GM18858 (cell line): ENCODE measurements at regions not wholly inside any gene's neighbourhood (a gene's known extent, or its start where the extent isn't known, plus 50 kb on each side); places are given as distances from the start of the nearest gene placed in this dataset.
"Not testable (repeated sequence)": the region's sequence is repeated elsewhere in the genome, so short reads cannot be mapped to it uniquely, and the experiment has no call there.

Source experiments
- ATAC-seq: cut with Tn5 transposase; IDR thresholded peaks from one replicate; pipeline ENCODE4 v1.9.1; 2021; ENCODE audit not compliant: unreplicated experiment

DNA sequence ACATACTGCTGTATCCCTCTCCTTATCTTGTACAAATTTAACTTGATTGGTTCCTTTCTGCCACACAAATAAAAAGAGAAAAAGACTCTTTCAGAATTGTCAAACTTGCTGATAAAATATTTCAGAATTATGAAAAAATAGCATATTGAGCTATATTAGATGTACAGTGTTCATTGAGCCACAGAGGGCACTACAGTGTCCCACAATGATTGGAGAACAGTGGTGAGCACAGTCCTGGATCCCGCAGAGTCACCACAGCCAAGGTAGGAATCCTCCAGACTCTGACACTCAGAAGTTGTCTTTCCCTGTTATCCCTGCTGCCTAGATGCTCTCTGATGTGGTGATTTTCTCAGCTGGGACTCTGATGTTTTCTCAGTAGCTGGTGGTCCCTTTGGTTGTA lies 1281.3 kb upstream of the ZEB2 start:
- no peak for ATAC-seq

DNA sequence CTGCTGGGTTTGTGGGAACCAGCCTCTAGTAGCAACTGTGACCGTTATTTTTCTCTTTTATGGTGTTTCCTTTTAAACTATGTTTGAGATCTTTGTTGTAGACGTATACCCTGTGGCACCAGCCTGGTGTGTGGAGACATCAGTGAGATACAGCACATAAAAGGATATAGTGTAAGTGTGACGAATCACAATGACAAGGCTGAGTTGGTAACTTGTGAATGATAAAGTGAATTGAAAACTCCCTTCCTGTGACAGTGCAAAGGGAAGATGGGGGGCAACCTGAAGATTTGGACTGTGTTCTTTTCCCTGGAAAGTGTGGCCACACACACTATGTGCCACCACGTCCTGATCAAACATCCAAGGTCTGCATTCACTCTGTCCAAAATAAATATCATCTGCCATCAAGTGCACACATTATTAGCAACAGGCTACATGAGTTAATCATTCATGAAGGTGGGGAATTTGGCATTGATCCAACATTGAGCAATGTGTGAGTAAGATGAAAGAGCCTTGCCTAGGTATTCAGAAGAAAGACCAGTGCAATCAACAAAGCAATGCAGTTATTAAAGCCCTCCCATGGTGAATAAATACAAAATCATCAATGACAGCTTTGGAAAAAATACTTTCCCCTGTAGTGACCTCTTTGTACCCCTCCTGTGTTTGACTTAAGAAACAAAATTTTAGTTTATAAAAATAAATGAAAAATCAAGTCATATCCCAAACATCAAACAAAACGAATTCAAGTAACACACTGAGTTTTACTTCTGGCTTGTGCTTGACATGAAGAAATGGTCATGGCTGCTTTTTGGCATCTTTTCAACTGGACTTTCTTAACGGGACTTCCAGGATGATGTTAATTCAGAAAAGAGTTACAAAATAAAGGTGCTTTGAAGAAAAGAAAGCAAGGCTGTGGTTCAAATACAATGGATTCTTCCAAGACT lies 1280.5 kb upstream of the ZEB2 start:
- ATAC-seq, result no peak

DNA sequence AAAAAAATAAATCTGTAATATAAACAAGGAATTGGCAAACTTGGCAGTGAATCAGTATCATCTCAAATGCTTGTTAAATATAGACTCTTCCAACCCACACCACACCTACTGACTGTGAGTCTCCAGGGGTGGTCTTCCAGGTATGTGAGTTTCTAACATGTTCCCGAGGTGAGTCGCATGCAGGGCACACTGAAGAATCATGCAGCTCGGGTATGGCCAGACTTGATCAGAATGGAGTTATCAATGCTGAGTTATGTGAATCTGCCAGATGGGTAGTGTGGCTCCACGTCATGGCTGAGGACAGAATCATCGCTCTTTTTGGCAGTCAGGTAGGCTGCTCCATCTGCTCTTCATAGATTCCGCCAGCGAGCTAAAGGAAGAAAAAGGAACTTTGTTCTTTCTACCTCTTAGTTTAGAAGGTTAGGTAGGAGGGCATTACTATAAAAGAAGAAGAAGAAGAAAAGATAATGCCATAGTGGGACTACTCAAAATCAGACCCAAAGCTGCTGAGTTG lies 1279.7 kb upstream of the ZEB2 start:
- no peak for ATAC-seq

DNA sequence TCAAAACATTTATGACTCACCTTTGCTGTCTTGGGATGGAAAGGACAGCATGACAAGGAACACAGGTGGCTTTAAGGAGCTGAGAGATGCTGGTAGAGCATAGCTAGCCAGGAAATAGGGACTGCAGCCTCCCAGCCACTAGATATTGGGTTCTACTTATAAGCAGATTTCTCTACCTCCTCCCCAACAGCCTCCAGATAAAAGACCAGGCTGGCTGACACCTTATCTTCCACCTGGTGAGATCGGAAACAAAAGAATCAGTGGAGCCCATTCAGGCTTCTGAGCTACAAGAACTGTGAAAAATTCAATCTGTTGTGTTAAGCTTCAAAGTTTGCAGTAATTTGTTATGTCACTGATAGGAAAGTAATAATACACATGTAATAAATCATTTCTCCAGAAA lies 1278.5 kb upstream of the ZEB2 start:
- ATAC-seq, result no peak

DNA sequence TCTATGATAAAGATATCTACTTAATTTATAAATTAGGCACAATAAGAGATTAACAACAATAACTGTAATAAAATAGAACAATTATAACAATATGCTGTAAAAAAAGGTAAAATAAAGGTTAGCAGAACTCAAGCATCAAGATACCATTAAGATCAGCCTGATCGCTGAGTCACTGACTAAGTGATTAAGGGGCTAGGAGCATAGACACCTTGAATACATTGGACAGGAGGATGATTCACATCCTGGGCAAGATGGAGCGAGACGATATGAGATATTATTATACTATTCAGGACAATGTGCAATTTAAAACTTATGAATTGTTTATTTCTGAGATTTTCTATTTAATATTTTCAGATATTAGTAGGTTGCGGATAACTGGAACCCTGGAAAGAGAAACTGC lies 1277.8 kb upstream of the ZEB2 start:
- no peak for ATAC-seq

DNA sequence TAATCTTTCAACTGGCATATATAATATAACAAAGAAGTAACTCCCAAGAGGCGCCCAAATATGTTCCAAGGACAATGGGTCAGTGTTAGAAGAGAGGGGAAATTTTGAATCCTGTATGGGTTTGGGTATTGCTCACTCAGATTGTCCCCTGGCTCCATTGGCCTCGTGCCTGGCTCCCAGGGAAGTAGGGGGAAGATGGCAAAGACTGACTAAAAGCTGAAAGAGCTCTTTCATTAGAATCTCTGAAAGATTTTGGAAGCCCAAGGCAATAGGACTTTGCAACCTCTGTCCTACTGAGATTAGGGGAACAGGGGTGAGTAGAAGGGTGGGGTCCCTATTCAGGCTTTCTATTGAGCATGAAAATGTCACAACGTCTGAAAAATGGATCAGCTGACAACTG lies 1272.8 kb upstream of the ZEB2 start:
- ATAC-seq, result no peak

DNA sequence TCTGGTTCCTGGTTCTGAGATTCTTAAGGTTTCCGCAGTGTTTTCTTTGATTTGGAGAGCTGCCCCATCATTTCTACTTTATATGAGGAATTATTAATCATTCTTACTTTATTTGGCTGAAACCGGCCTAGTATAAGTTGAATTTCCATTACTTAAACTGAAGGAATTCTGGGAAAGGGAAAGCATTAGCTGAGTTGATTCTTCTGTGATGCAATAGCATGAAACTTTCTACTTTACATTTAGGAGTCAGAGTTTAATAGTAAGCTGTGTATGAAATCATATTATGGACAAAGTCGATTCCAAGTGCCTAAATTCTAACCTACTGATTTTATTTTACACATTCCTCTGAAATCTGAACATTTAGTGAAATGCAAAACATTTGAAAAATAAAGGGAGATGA lies 1269.7 kb upstream of the ZEB2 start:
- ATAC-seq, result no peak

DNA sequence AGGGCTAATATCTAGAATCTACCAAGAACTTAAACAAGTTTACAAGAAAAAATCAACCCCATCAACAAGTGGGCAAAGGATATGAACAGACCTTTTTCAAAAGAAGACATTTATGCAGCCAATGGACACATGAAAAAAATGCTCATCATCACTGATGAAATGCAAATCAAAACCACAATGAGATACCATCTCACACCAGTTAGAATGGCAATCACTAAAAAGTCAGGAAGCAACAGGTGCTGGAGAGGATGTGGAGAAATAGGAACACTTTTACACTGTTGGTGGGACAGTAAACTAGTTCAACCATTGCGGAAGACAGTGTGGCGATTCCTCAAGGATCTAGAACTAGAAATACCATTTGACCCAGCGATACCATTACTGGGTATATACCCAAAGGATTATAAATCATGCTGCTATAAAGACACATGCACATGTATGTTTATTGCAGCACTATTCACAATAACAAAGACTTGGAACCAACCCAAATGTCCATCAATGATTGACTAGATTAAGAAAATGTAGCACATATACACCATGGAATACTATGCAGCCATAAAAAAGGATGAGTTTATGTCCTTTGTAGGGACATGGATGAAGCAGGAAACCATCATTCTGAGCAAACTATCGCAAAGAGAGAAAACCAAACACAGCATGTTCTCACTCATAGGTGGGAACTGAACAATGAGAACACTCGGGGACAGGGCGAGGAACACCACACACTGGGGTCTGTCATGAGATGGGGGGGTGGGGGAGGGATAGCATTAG lies 1267.9 kb upstream of the ZEB2 start:
- ATAC-seq, result not testable (repeated sequence)

DNA sequence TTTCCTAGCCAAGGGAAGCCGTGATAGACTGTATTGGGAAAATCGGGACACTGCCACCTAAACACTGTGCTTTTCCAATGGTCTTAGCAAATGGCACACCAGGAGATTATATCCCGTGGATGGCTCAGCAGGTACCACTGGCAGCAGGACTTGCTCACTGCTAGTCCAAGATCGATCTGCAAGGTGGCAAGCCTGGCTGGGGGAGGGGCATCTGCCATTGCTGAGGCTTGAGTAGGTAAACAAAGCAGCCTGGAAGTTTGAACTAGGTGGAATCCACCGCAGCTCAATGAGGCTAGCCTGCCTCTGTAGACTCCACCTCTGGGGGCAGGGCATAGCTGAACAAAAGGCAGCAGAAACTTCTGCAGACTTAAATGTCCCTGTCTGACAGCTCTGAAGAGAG lies 1262.7 kb upstream of the ZEB2 start:
- ATAC-seq, result not testable (repeated sequence)

DNA sequence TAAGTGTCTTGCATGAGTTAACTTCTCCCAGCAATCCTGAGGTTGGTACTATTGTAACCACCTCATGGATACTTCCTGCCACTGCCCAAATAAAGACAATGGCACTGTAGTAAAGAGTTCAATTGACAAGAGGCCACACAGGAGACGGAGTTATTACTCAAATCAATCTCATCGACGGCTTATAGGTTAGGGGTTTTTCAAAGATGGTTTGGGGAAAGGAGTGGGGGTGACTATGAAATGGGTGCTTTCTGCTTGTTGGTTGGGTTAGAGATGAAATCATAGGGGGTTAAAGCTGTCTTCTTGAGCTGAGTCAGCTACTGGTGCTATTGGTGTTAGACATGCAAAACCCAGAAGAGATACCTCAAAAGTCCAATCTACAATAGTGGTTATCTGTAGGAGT lies 1258.0 kb upstream of the ZEB2 start:
- no peak for ATAC-seq

DNA sequence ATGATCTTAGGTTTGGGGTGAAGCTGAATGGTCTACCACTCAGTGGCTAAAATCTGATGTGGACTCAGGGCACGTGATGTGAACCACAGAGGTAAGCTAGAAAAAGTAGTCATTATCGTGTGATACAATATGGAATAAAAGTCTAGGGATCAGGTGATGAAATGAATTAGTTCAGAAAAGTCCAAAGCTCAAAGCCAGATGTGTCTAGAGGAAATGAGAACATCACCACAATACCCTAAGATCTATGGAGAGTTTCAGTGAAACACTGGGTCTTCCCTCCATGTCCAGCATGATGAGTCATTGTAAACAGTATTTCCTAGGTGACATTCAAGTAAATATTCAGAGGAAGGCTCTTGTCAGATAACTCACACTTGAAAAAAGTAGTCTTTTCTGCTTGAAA lies 1257.4 kb upstream of the ZEB2 start:
- no peak for ATAC-seq

DNA sequence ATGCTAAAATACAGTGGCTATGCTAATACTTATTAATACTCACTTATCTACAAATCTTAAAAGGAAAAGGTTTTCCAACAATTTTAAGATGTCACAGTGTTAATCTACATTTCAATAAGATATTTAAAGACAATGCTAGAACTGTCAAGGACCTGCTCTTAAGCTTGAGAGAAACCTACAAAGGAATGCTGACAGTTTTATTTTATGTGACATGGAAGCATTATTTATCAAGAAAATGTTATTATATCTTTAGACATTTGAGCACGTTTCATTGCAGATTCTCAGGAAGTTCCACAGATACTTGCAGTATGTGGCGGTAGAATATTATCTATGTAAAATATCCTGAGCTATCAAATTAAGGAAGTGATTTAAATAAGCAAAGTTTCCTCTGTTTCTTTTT lies 1255.7 kb upstream of the ZEB2 start:
- ATAC-seq, result no peak

DNA sequence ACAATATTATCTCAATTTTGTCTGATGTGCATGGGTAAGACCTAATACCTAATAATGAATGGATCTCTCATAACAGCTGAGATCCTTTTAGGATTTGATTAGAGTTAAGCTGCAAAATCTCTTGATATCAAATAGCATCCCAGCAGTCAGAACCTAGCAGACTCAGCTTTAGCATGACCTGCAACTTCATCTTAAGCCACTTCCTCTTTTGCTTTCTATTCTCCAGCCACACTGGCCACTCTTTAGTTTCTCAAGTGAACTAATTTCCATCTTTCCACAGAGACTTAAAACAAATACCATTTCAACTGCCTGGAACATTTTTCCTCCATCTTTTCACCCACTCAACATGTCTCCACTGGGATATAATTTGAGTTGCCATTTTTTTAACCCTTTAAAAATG lies 1251.6 kb upstream of the ZEB2 start:
- peak; percentile 98 for ATAC-seq

DNA sequence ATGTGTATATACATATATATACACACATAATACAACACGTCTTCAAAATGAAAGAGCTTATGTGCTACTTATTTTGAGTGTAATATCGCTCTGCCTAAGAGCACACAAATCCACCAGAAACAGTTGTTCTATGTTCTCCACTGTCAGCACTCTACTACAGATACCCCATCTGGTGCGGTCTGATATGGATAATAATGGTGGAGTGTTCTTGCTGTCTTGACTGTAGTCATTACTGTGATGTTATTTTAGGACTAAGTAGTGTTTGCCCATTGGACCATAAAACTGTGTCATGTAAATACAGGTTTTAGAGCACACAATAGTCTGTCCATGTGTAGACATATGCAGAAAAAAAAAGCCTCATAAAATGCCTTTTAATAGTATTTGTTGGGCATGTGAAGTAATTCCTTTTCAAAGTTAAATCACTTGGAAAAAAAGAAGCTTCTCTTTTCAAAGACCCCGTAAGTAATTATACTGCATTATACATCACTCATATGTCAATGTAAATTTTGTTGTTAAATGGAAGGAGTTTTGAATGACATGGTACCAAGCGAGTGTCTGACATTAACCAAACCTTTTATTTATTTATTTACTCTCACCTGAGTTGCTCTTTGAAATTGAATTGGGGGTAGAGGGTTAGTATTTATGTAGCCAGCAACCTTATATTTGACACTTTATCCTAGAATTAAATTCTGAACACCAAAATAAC lies 1249.2 kb upstream of the ZEB2 start:
- ATAC-seq, result no peak

DNA sequence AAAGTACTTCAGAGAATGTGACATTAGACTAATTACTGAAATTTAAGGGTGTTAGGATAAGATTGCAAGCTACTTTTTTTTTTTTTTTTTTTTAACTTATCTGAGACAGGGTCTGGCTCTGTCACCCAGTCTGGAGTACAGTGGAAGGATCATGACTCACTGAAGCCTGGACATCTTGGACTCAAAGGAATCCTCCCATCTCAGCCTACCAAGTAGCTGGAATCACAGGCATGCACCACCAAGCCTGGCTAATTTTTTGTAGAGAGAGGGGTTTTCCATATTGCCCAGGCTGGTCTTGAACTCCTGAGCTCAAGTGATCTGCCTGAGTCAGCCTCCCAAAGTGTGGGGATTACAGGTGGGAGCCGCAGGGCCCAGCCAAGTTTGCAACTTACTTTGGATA lies 1246.0 kb upstream of the ZEB2 start:
- ATAC-seq, result no peak

DNA sequence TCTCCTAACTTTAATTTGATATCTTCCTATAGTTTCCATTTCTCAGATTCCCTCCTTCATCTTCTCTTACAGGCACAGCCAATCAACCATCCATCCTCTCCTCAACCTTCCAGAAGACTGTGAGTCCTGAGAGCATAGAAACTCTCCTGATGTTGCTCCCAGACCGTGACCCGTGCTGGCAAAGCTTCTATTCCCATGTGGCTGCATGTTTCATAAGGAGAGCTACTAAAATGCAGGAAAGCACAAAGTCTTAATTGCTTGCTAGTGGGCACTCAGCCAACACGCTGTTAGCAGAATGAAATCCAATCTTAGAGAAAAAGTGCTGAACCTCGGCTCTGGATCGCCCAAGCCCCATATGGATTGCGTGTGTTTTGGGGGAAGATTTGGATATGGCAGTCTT lies 1244.7 kb upstream of the ZEB2 start:
- no peak for ATAC-seq

DNA sequence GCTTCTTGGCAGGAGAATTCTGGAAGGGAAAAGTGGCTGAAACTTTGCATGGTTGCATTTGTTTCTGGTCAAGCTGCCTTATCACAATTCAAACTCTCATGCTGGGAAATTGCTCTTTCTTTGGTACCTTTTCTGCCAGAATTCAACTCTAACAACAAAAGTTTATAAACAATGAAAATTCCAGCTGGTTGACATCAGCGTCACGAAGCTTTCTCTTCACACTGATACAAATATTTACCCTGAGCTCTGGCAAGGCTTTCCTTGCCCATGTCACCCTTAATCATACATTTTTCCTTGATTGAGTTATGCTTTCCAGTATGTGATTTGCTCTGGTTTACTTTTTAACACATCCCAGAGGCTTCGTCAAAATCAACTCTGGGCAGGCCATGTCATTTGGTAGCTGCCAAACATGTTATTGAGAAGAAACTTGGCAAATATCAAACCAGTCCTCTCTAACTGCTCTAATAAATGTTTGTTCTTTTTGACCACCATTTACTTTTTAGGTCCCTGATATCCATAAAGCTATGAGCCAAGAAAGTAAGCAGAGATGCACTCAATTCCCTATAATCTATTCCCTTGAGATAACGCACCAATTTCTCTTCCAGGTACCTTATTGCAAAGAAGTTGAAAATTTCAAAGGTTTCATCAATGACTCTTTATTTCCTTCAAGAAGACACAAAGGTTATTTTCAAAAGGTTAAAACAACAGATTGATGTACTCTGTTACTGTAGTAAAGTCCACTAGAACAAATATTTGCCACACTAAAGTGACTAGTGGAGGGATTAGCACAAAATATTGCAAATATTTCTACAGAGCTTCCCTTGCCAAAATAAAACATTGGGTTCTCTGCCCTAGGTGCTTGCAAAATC lies 1241.1 kb upstream of the ZEB2 start:
- no peak for ATAC-seq

DNA sequence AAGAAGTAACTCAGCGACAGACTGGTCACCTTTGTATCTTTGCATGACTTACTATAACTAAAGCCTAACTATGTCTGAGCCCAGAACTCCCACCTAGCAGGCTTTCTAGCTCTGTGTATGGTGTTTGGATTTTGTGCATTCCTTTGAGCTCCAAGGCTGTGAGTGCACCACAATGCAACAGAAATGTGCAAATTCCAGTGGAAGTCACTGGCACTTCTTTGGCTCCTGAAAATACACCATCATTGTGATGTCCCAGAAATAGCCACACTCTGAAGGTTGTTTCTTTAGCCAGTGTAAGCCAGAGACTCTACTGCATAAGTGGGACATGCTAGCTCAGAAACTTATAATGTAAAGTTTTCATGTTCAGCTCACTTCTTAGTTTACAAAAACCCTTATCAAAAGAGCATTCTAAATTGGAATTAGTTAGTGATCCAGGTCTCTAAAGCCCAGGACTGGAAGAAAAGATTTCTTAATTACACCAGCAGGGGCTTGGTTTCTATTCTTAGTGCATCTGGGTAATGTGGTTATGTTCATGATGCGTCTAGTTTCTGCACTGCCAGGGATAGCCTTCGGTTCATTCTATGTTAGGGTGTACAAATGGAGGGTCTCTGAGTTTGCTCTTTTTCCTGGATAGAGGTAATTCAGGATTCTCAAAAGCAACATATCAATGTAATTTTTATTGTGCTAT lies 1239.5 kb upstream of the ZEB2 start:
- ATAC-seq, result no peak

DNA sequence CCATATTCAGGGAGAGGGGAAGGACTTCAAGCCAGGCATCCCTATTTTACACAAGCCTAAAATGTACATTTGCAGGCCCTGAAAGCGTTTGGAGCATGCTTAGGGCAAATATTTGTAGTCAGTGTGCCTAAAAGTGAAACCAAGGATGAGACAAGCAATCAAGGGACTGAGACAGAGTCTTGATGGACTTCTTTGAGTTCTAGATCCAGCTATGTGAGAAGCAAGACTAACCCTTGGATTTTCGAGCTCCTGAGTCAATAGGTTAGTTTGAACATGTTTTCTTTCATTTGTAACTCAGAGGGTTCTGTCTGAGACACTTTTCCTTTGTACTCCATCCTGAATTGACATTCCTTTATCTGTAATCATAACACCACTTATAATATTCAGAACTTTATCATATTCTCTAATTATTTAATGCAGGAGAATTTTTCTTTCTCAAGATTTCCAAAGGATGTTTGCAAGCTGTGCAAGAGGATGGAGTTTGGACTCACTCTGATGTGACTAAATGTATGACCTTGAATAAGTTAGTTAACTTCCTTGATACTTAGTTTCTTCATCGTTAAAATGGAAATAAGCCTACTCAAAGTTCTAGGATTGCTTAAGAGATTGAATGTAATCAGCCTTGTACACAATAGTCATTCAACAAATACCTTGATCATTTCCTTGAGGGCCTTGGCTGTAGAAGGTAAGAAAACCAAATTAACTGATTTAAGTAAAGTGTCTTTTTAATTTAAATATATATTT lies 1237.8 kb upstream of the ZEB2 start:
- no peak for ATAC-seq
